ENCODE measurements at regions not wholly inside any gene's neighbourhood (a gene's known extent, or its start where the extent isn't known, plus 50 kb on each side); places are given as distances from the start of the nearest gene placed in this dataset.

DNA sequence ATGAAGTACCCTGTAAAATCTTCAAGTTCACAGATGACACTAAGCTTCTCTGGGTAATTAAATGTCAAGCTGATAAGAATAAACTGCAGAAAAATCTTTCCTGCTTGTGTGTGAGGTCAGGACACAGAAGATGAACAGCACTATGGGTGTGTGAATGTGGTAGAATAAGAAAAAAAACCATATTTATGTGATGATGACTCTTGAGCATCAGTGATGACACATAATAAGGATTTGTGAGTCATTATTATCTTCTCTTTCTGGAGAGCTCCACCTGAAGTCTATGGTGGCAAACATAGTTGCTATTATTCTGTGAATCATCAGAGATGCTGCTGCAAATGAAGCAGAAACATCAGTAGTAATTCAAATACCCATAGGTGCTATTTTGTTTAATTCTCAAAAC is 422.4 kb downstream of the DIPK2A start:
- intact Hi-C loops (cut with micrococcal nuclease; ENCODE audit: unreplicated experiment): no loop called here
- Histone ChIP-seq H3K4me1 (ENCODE audit: insufficient read depth, low read length, poor library complexity, severe bottlenecking) (no peaks in the 10 kb centered on the region), H3K36me3 (ENCODE audit: insufficient read depth, low read length, poor library complexity, severe bottlenecking) (no peaks in the 10 kb centered on the region), H3K27ac (ENCODE audit: low read depth, low read length, poor library complexity, severe bottlenecking) (no peak overlapping the region), H3K9me3 (ENCODE audit: low read depth, low read length, poor library complexity, severe bottlenecking) (peaks cover 3% of the 10 kb centered on the region), H3K4me3 (ENCODE audit: low read depth, low read length, poor library complexity, severe bottlenecking) (no peak overlapping the region), H3K27me3 (replicated peaks; ENCODE audit: insufficient read depth, low read depth, low read length, poor library complexity) (no peaks in the 10 kb centered on the region)
- ChIA-PET POLR2A (ENCODE audit: low non-redundant PET) (no interaction called here), CTCF (no interaction called here)
- BruUV-seq (replicated peaks): no TSS peak
- TF ChIP-seq, protein P1, sequence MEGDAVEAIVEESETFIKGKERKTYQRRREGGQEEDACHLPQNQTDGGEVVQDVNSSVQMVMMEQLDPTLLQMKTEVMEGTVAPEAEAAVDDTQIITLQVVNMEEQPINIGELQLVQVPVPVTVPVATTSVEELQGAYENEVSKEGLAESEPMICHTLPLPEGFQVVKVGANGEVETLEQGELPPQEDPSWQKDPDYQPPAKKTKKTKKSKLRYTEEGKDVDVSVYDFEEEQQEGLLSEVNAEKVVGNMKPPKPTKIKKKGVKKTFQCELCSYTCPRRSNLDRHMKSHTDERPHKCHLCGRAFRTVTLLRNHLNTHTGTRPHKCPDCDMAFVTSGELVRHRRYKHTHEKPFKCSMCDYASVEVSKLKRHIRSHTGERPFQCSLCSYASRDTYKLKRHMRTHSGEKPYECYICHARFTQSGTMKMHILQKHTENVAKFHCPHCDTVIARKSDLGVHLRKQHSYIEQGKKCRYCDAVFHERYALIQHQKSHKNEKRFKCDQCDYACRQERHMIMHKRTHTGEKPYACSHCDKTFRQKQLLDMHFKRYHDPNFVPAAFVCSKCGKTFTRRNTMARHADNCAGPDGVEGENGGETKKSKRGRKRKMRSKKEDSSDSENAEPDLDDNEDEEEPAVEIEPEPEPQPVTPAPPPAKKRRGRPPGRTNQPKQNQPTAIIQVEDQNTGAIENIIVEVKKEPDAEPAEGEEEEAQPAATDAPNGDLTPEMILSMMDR (conservative IDR thresholded peaks at IDR 0.05; ENCODE audit: low read depth, low read length): no peak
- TF ChIP-seq EZH2 (IDR thresholded peaks at IDR 0.05; ENCODE audit: borderline replicate concordance, low read depth, low read length, poor library complexity, severe bottlenecking): no peak
- no peak for DNase-seq (ENCODE audit: low spot score)

- H3K4me1 ChIP-seq (ENCODE audit: insufficient read depth, low read length, poor library complexity, severe bottlenecking): no peaks in the 10 kb centered on the region
- ChIA-PET POLR2A (ENCODE audit: low non-redundant PET) (no interaction called here), CTCF (no interaction called here)
- H3K4me3 ChIP-seq (ENCODE audit: low read depth, low read length, poor library complexity, severe bottlenecking): no peak overlapping the region
- H3K9me3 ChIP-seq (ENCODE audit: low read depth, low read length, poor library complexity, severe bottlenecking): peaks cover 10% of the 10 kb centered on the region
- H3K36me3 ChIP-seq (ENCODE audit: insufficient read depth, low read length, poor library complexity, severe bottlenecking): no peaks in the 10 kb centered on the region
- H3K27ac ChIP-seq (ENCODE audit: low read depth, low read length, poor library complexity, severe bottlenecking): no peak overlapping the region
- H3K27me3 ChIP-seq (replicated peaks; ENCODE audit: insufficient read depth, low read depth, low read length, poor library complexity): no peaks in the 10 kb centered on the region
- TF ChIP-seq, protein P1 (conservative IDR thresholded peaks at IDR 0.05; ENCODE audit: low read depth, low read length): no peak
- TF ChIP-seq EZH2 (IDR thresholded peaks at IDR 0.05; ENCODE audit: borderline replicate concordance, low read depth, low read length, poor library complexity, severe bottlenecking): no peak
- no TSS peak for BruUV-seq (replicated peaks)
- intact Hi-C loops (cut with micrococcal nuclease; ENCODE audit: unreplicated experiment): no loop called here
- no peak for DNase-seq (ENCODE audit: low spot score)
Measured at GRCh38 chr3:144402430-144402829, 430.8 kb downstream of the DIPK2A start.

DNA sequence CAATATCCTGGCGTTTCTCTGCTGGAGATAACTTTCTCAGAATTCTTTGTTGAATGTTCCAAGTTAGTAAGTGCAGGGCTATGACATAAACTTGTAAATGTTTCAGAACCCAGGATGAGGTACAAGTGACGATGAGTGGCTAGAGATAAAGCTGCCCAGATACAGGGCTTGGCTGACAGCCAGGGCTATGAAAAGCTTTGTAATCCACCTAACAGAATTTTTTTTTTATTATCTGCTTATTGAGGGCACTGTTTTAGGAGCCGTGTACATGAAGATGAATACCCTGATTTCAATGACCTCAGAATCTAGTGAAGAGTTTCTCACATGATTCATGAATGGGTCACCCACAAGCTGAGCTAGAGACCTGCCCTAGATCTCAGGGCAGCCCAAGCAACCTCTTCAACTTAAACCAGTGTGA is 431.4 kb downstream of the DIPK2A start:
- ChIA-PET POLR2A (ENCODE audit: low non-redundant PET) (no interaction called here), CTCF (no interaction called here)
- intact Hi-C loops (cut with micrococcal nuclease; ENCODE audit: unreplicated experiment): no loop called here
- BruUV-seq (replicated peaks): no TSS peak
- TF ChIP-seq, protein P1 (conservative IDR thresholded peaks at IDR 0.05; ENCODE audit: low read depth, low read length): no peak
- no peak for TF ChIP-seq EZH2 (IDR thresholded peaks at IDR 0.05; ENCODE audit: borderline replicate concordance, low read depth, low read length, poor library complexity, severe bottlenecking)
- no peak for DNase-seq (ENCODE audit: low spot score)
- H3K27ac ChIP-seq (ENCODE audit: low read depth, low read length, poor library complexity, severe bottlenecking): no peak overlapping the region
- H3K27me3 ChIP-seq (replicated peaks; ENCODE audit: insufficient read depth, low read depth, low read length, poor library complexity): no peaks in the 10 kb centered on the region
- peaks cover 10% of the 10 kb centered on the region for H3K9me3 ChIP-seq (ENCODE audit: low read depth, low read length, poor library complexity, severe bottlenecking)
- H3K4me3 ChIP-seq (ENCODE audit: low read depth, low read length, poor library complexity, severe bottlenecking): no peak overlapping the region
- no peaks in the 10 kb centered on the region for H3K36me3 ChIP-seq (ENCODE audit: insufficient read depth, low read length, poor library complexity, severe bottlenecking)
- no peaks in the 10 kb centered on the region for H3K4me1 ChIP-seq (ENCODE audit: insufficient read depth, low read length, poor library complexity, severe bottlenecking)

Measured in A673 (cell line).